ENCODE measurements at regions not wholly inside any gene's neighbourhood (a gene's known extent, or its start where the extent isn't known, plus 50 kb on each side); places are given as distances from the start of the nearest gene placed in this dataset.

DNA sequence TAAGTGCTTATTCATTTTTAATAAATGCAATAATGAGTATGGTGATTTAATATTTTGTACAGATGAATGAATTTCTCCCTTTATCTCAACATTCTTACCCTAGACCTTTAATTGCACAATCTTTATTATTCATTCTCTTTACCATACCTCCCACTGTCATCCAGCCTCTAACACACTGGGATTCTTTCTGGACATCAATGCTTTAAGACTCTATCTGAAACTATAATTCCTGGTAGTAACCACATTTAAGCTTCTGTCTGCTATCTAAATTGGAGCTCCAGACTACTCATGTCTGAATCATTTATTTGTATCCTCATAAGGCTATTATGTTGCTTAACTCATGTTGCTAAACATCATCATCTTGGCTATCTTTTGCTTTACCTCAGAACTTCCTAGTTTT lies 270.2 kb downstream of the ALG10B start:
- ATAC-seq (no peak), DNase-seq (no peak)
- H3K36me3 ChIP-seq (ENCODE audit: control insufficient read depth in 2 of 3, insufficient read depth in 3 of 3, low read length in 3 of 3), result no peaks in the 10 kb centered on the region
- H3K9me3 Mint-ChIP-seq, result peaks cover 0 to 21% (median 4%) of the 10 kb centered on the region in 11 donors
- ChIA-PET CTCF (no interaction called here), POLR2A (no interaction called here)
- H3K27me3 Mint-ChIP-seq, result no peaks in the 10 kb centered on the region
- H3K27me3 ChIP-seq (ENCODE audit: control insufficient read depth in 2 of 2, insufficient read depth in 2 of 2, low read length in 2 of 2), result no peaks in the 10 kb centered on the region
- H3K4me3 Mint-ChIP-seq, result no peak overlapping the region
- H3K36me3 Mint-ChIP-seq, result no peaks in the 10 kb centered on the region
- no peak overlapping the region for H3K27ac ChIP-seq (ENCODE audit: low read depth, low read length)
- no peak overlapping the region for H3K27ac Mint-ChIP-seq
- H3K9me3 ChIP-seq (ENCODE audit: control insufficient read depth in 2 of 3, low read length in 3 of 3), result no peaks in the 10 kb centered on the region
- no peaks in the 10 kb centered on the region for H3K4me1 ChIP-seq (ENCODE audit: control insufficient read depth in 2 of 2, insufficient read depth in 2 of 2, low read length in 2 of 2)
- H3K4me3 ChIP-seq (ENCODE audit: low read length), result no peak overlapping the region
- no peaks in the 10 kb centered on the region for H3K4me1 Mint-ChIP-seq
- intact Hi-C loops (cut with micrococcal nuclease), result no loop called here

GRCh38 chr12:38587594-38587993 lies 271.0 kb downstream of the ALG10B start:
- Mint-ChIP-seq H3K27me3 (no peaks in the 10 kb centered on the region), H3K36me3 (no peaks in the 10 kb centered on the region), H3K27ac (no peak overlapping the region), H3K4me3 (no peak overlapping the region), H3K9me3 (peaks cover 0 to 22% (median 6%) of the 10 kb centered on the region in 11 donors), H3K4me1 (no peaks in the 10 kb centered on the region)
- no peaks in the 10 kb centered on the region for H3K9me3 ChIP-seq (ENCODE audit: control insufficient read depth in 2 of 3, low read length in 3 of 3)
- DNase-seq (no peak), ATAC-seq (peak; percentile 36)
- no peak overlapping the region for H3K27ac ChIP-seq (ENCODE audit: low read depth, low read length)
- H3K4me1 ChIP-seq (ENCODE audit: control insufficient read depth in 2 of 2, insufficient read depth in 2 of 2, low read length in 2 of 2), result no peaks in the 10 kb centered on the region
- ChIA-PET CTCF (no interaction called here), POLR2A (no interaction called here)
- H3K27me3 ChIP-seq (ENCODE audit: control insufficient read depth in 2 of 2, insufficient read depth in 2 of 2, low read length in 2 of 2), result no peaks in the 10 kb centered on the region
- intact Hi-C loops (cut with micrococcal nuclease), result no loop called here
- H3K4me3 ChIP-seq (ENCODE audit: low read length), result no peak overlapping the region
- no peaks in the 10 kb centered on the region for H3K36me3 ChIP-seq (ENCODE audit: control insufficient read depth in 2 of 3, insufficient read depth in 3 of 3, low read length in 3 of 3)

GRCh38 chr12:38588624-38589305 lies 272.2 kb downstream of the ALG10B start:
- no peaks in the 10 kb centered on the region for H3K36me3 Mint-ChIP-seq
- H3K4me1 Mint-ChIP-seq, result no peaks in the 10 kb centered on the region
- DNase-seq (no peak), ATAC-seq (no peak)
- Histone ChIP-seq H3K27me3 (ENCODE audit: control insufficient read depth in 2 of 2, insufficient read depth in 2 of 2, low read length in 2 of 2) (no peaks in the 10 kb centered on the region), H3K36me3 (ENCODE audit: control insufficient read depth in 2 of 3, insufficient read depth in 3 of 3, low read length in 3 of 3) (no peaks in the 10 kb centered on the region), H3K9me3 (ENCODE audit: control insufficient read depth in 2 of 3, low read length in 3 of 3) (no peaks in the 10 kb centered on the region), H3K27ac (ENCODE audit: low read depth, low read length) (no peak overlapping the region), H3K4me3 (ENCODE audit: low read length) (no peak overlapping the region), H3K4me1 (ENCODE audit: control insufficient read depth in 2 of 2, insufficient read depth in 2 of 2, low read length in 2 of 2) (no peaks in the 10 kb centered on the region)
- ChIA-PET POLR2A (no interaction called here), CTCF (no interaction called here)
- intact Hi-C loops (cut with micrococcal nuclease), result no loop called here
- H3K27me3 Mint-ChIP-seq, result no peaks in the 10 kb centered on the region
- no peak overlapping the region for H3K4me3 Mint-ChIP-seq
- H3K27ac Mint-ChIP-seq, result no peak overlapping the region
- H3K9me3 Mint-ChIP-seq, result peaks cover 0 to 17% (median 2%) of the 10 kb centered on the region in 11 donors

GRCh38 chr12:38589306-38589632 lies 272.7 kb downstream of the ALG10B start:
- ATAC-seq (no peak), DNase-seq (no peak)
- Mint-ChIP-seq H3K4me1 (no peaks in the 10 kb centered on the region), H3K27me3 (no peaks in the 10 kb centered on the region), H3K9me3 (peaks cover 0 to 17% (median 2%) of the 10 kb centered on the region in 11 donors), H3K27ac (no peak overlapping the region), H3K36me3 (no peaks in the 10 kb centered on the region), H3K4me3 (no peak overlapping the region)
- H3K27ac ChIP-seq (ENCODE audit: low read depth, low read length), result no peak overlapping the region
- ChIA-PET POLR2A (no interaction called here), CTCF (no interaction called here)
- H3K36me3 ChIP-seq (ENCODE audit: control insufficient read depth in 2 of 3, insufficient read depth in 3 of 3, low read length in 3 of 3), result no peaks in the 10 kb centered on the region
- H3K4me3 ChIP-seq (ENCODE audit: low read length), result no peak overlapping the region
- intact Hi-C loops (cut with micrococcal nuclease), result no loop called here
- no peaks in the 10 kb centered on the region for H3K27me3 ChIP-seq (ENCODE audit: control insufficient read depth in 2 of 2, insufficient read depth in 2 of 2, low read length in 2 of 2)
- H3K4me1 ChIP-seq (ENCODE audit: control insufficient read depth in 2 of 2, insufficient read depth in 2 of 2, low read length in 2 of 2), result no peaks in the 10 kb centered on the region
- H3K9me3 ChIP-seq (ENCODE audit: control insufficient read depth in 2 of 3, low read length in 3 of 3), result no peaks in the 10 kb centered on the region

DNA sequence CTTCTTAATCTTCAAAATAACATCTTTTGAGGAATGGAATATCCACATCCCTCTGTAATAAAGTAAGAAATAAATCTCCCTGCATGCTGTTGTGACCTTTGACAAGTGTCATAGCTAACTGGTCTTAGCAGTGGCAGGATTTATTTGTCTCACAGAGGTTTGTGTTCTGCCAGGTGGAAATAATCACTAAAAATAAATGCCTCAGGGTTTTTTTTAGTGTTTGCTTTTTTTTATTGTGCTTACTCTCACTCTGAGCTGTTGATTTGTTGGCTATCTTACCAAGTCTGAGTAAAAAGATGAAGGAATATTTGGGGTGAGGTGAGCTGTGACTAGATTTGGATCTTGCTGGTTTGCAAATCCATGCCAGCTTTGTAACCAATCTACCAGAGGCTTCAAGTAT lies 285.4 kb downstream of the ALG10B start:
- no peak overlapping the region for H3K4me3 ChIP-seq (ENCODE audit: low read length)
- ATAC-seq (no peak), DNase-seq (no peak)
- H3K4me3 Mint-ChIP-seq, result no peak overlapping the region
- CTCF ChIA-PET, result no interaction called here
- H3K36me3 Mint-ChIP-seq, result peaks cover 0 to 3% (median 0%) of the 10 kb centered on the region in 5 donors
- H3K9me3 Mint-ChIP-seq, result peaks cover 0 to 45% (median 13%) of the 10 kb centered on the region in 11 donors
- no peaks in the 10 kb centered on the region for H3K27me3 Mint-ChIP-seq
- H3K4me1 ChIP-seq (ENCODE audit: control insufficient read depth in 2 of 2, insufficient read depth in 2 of 2, low read length in 2 of 2), result no peaks in the 10 kb centered on the region
- H3K27ac Mint-ChIP-seq, result no peak overlapping the region
- intact Hi-C loops (cut with micrococcal nuclease), result no loop called here
- H3K4me1 Mint-ChIP-seq, result no peaks in the 10 kb centered on the region
- no peak overlapping the region for H3K27ac ChIP-seq (ENCODE audit: low read depth, low read length)
- no peaks in the 10 kb centered on the region for H3K36me3 ChIP-seq (ENCODE audit: control insufficient read depth in 2 of 3, insufficient read depth in 3 of 3, low read length in 3 of 3)
- POLR2A ChIA-PET, result no interaction called here
- H3K9me3 ChIP-seq (ENCODE audit: control insufficient read depth in 2 of 3, low read length in 3 of 3), result peaks cover 0 to 4% (median 0%) of the 10 kb centered on the region in 3 experiments
- no peaks in the 10 kb centered on the region for H3K27me3 ChIP-seq (ENCODE audit: control insufficient read depth in 2 of 2, insufficient read depth in 2 of 2, low read length in 2 of 2)
